ENCODE measurements at regions not wholly inside any gene's neighbourhood (a gene's known extent, or its start where the extent isn't known, plus 50 kb on each side); places are given as distances from the start of the nearest gene placed in this dataset.

- TF ChIP-seq ATF7 (IDR thresholded peaks at IDR 0.05) (no peak), ATF7 (CRISPR knock-in tag; IDR thresholded peaks at IDR 0.05) (no peak), ZNF292 (CRISPR knock-in tag; IDR thresholded peaks at IDR 0.05; ENCODE audit: borderline replicate concordance, low read depth) (no peak), KMT2B (CRISPR knock-in tag; IDR thresholded peaks at IDR 0.05) (no peak)
These were observed 117.1 kb downstream of the ZNF281 start (continued) for GRCh38 chr1:200292699-200293098.

DNA sequence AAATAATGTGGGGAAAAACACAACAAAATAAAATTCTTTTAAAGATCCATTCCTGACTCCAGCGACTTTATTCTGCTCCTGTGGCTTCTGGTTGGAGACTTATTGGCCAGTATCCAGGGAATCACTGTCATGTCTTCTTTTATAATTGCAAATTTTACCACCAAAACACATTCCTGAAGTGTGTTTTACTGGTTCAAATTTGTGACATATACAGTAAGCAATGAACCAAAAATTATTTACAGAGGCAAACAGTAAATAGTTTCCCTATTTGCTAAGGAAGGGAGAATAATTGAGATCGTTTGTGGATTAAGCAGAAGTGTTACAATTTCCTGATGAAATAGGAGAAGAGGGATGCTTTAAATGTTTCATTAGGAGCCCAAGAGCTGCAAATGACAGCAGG, 118.7 kb downstream of the ZNF281 start:
- H3K36me3 ChIP-seq (replicated peaks in 1 of 2; ENCODE audit: control insufficient read depth in 1 of 2, insufficient read depth in 2 of 2, low read length in 2 of 2): no peaks in the 10 kb centered on the region
- H3K27me3 ChIP-seq (ENCODE audit: control insufficient read depth in 1 of 2, insufficient read depth in 2 of 2, low read length in 2 of 2): no peaks in the 10 kb centered on the region
- DNase-seq (ENCODE audit: low spot score) (no peak), ATAC-seq (no peak), FAIRE-seq (no peak)
- BruUV-seq (replicated peaks): no TSS peak
- H3K4me2 ChIP-seq (ENCODE audit: low read depth, low read length): no peak overlapping the region
- CTCF ChIA-PET (ENCODE audit: low intra/inter-chr PET ratio, low total read pairs): no interaction called here
- H3K9ac ChIP-seq (ENCODE audit: insufficient read depth, low read depth, low read length): no peak overlapping the region
- in situ Hi-C loops (cut with HindIII; ENCODE audit: extremely low pct_ligation_motif_present, low pct_unique_long_range_greater_than_20kb) (no loop called here), intact Hi-C loops (cut with micrococcal nuclease; ENCODE audit: unreplicated experiment) (no loop called here)
- 37% methylated on average over 2 of the region's 2 CpGs for WGBS (ENCODE audit: low lambda C conversion rate)
- no peaks in the 10 kb centered on the region for H4K20me1 ChIP-seq (ENCODE audit: insufficient read depth, low read length)
- peaks cover 41% of the 10 kb centered on the region for H3K4me1 ChIP-seq (ENCODE audit: insufficient read depth, low read length)
- POLR2A ChIA-PET: no interaction called here
- H3K4me3 ChIP-seq (replicated peaks in 1 of 3; ENCODE audit: insufficient read depth in 1 of 3, low read depth in 2 of 3, low read length in 3 of 3): no peak overlapping the region
- no peak overlapping the region for H3K27ac ChIP-seq (ENCODE audit: extremely low read length, insufficient read depth, low read length)
- H2AFZ ChIP-seq (ENCODE audit: low read length): no peak overlapping the region
- no peaks in the 10 kb centered on the region for H3K79me2 ChIP-seq (ENCODE audit: insufficient read depth, low read length)
- H3K9me3 ChIP-seq (ENCODE audit: low read length): no peaks in the 10 kb centered on the region
- TF ChIP-seq, protein P1, sequence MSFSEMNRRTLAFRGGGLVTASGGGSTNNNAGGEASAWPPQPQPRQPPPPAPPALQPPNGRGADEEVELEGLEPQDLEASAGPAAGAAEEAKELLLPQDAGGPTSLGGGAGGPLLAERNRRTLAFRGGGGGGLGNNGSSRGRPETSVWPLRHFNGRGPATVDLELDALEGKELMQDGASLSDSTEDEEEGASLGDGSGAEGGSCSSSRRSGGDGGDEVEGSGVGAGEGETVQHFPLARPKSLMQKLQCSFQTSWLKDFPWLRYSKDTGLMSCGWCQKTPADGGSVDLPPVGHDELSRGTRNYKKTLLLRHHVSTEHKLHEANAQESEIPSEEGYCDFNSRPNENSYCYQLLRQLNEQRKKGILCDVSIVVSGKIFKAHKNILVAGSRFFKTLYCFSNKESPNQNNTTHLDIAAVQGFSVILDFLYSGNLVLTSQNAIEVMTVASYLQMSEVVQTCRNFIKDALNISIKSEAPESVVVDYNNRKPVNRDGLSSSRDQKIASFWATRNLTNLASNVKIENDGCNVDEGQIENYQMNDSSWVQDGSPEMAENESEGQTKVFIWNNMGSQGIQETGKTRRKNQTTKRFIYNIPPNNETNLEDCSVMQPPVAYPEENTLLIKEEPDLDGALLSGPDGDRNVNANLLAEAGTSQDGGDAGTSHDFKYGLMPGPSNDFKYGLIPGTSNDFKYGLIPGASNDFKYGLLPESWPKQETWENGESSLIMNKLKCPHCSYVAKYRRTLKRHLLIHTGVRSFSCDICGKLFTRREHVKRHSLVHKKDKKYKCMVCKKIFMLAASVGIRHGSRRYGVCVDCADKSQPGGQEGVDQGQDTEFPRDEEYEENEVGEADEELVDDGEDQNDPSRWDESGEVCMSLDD (CRISPR knock-in tag; IDR thresholded peaks at IDR 0.05; ENCODE audit: borderline replicate concordance): no peak
- TF ChIP-seq, protein P2, sequence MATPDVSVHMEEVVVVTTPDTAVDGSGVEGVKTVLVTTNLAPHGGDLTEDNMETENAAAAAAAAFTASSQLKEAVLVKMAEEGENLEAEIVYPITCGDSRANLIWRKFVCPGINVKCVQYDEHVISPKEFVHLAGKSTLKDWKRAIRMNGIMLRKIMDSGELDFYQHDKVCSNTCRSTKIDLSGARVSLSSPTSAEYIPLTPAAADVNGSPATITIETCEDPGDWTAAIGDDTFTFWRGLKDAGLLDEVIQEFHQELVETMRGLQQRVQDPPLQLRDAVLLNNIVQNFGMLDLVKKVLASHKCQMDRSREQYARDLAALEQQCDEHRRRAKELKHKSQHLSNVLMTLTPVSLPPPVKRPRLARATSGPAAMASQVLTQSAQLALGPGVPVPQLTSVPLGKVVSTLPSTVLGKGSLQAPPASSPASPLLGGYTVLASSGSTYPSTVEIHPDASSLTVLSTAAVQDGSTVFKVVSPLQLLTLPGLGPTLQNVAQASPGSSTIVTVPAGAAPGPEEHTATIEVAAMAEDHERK (CRISPR knock-in tag; IDR thresholded peaks at IDR 0.05; ENCODE audit: low read depth): no peak
- TF ChIP-seq, protein P3, sequence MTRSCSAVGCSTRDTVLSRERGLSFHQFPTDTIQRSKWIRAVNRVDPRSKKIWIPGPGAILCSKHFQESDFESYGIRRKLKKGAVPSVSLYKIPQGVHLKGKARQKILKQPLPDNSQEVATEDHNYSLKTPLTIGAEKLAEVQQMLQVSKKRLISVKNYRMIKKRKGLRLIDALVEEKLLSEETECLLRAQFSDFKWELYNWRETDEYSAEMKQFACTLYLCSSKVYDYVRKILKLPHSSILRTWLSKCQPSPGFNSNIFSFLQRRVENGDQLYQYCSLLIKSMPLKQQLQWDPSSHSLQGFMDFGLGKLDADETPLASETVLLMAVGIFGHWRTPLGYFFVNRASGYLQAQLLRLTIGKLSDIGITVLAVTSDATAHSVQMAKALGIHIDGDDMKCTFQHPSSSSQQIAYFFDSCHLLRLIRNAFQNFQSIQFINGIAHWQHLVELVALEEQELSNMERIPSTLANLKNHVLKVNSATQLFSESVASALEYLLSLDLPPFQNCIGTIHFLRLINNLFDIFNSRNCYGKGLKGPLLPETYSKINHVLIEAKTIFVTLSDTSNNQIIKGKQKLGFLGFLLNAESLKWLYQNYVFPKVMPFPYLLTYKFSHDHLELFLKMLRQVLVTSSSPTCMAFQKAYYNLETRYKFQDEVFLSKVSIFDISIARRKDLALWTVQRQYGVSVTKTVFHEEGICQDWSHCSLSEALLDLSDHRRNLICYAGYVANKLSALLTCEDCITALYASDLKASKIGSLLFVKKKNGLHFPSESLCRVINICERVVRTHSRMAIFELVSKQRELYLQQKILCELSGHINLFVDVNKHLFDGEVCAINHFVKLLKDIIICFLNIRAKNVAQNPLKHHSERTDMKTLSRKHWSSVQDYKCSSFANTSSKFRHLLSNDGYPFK (CRISPR knock-in tag; IDR thresholded peaks at IDR 0.05; ENCODE audit: borderline replicate concordance): no peak
- TF ChIP-seq KDM5B (CRISPR knock-in tag; IDR thresholded peaks at IDR 0.05; ENCODE audit: borderline replicate concordance): no peak
- no peak for TF ChIP-seq ATF1 (CRISPR knock-in tag; IDR thresholded peaks at IDR 0.05)
- no peak for TF ChIP-seq ZNF747 (CRISPR knock-in tag; IDR thresholded peaks at IDR 0.05; ENCODE audit: borderline replicate concordance)
- TF ChIP-seq, protein P4, sequence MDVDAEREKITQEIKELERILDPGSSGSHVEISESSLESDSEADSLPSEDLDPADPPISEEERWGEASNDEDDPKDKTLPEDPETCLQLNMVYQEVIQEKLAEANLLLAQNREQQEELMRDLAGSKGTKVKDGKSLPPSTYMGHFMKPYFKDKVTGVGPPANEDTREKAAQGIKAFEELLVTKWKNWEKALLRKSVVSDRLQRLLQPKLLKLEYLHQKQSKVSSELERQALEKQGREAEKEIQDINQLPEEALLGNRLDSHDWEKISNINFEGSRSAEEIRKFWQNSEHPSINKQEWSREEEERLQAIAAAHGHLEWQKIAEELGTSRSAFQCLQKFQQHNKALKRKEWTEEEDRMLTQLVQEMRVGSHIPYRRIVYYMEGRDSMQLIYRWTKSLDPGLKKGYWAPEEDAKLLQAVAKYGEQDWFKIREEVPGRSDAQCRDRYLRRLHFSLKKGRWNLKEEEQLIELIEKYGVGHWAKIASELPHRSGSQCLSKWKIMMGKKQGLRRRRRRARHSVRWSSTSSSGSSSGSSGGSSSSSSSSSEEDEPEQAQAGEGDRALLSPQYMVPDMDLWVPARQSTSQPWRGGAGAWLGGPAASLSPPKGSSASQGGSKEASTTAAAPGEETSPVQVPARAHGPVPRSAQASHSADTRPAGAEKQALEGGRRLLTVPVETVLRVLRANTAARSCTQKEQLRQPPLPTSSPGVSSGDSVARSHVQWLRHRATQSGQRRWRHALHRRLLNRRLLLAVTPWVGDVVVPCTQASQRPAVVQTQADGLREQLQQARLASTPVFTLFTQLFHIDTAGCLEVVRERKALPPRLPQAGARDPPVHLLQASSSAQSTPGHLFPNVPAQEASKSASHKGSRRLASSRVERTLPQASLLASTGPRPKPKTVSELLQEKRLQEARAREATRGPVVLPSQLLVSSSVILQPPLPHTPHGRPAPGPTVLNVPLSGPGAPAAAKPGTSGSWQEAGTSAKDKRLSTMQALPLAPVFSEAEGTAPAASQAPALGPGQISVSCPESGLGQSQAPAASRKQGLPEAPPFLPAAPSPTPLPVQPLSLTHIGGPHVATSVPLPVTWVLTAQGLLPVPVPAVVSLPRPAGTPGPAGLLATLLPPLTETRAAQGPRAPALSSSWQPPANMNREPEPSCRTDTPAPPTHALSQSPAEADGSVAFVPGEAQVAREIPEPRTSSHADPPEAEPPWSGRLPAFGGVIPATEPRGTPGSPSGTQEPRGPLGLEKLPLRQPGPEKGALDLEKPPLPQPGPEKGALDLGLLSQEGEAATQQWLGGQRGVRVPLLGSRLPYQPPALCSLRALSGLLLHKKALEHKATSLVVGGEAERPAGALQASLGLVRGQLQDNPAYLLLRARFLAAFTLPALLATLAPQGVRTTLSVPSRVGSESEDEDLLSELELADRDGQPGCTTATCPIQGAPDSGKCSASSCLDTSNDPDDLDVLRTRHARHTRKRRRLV (CRISPR knock-in tag; IDR thresholded peaks at IDR 0.05): no peak
- TF ChIP-seq MYNN (CRISPR knock-in tag; IDR thresholded peaks at IDR 0.05; ENCODE audit: low read depth): no peak

Measured in HepG2 (cell line).